ENCODE measurements at regions not wholly inside any gene's neighbourhood (a gene's known extent, or its start where the extent isn't known, plus 50 kb on each side); places are given as distances from the start of the nearest gene placed in this dataset.

GRCh38 chr2:2502201-2502549 is 171.1 kb upstream of the MYT1L start:
- H3K27me3 Mint-ChIP-seq (ENCODE audit: unreplicated experiment), result peaks cover 7% of the 10 kb centered on the region
- H3K4me1 Mint-ChIP-seq (ENCODE audit: unreplicated experiment), result no peaks in the 10 kb centered on the region
- no peak for DNase-seq (ENCODE audit: low spot score)
- TF ChIP-seq CTCF (IDR thresholded peaks at IDR 0.05; ENCODE audit: unreplicated experiment), result no peak
- no peak overlapping the region for H3K4me3 Mint-ChIP-seq (ENCODE audit: unreplicated experiment)
- H3K27ac Mint-ChIP-seq (ENCODE audit: unreplicated experiment), result no peak overlapping the region
- H3K36me3 Mint-ChIP-seq (ENCODE audit: low read depth, unreplicated experiment), result peaks cover 3% of the 10 kb centered on the region
- peaks cover 4% of the 10 kb centered on the region for H3K9me3 Mint-ChIP-seq (ENCODE audit: unreplicated experiment)

GRCh38 chr2:2501454-2502200 is 170.6 kb upstream of the MYT1L start:
- no peak for TF ChIP-seq CTCF (IDR thresholded peaks at IDR 0.05; ENCODE audit: unreplicated experiment)
- no peaks in the 10 kb centered on the region for H3K4me1 Mint-ChIP-seq (ENCODE audit: unreplicated experiment)
- DNase-seq (ENCODE audit: low spot score), result no peak
- H3K9me3 Mint-ChIP-seq (ENCODE audit: unreplicated experiment), result peaks cover 4% of the 10 kb centered on the region
- H3K36me3 Mint-ChIP-seq (ENCODE audit: low read depth, unreplicated experiment), result peaks cover 3% of the 10 kb centered on the region
- peaks cover 4% of the 10 kb centered on the region for H3K27me3 Mint-ChIP-seq (ENCODE audit: unreplicated experiment)
- no peak overlapping the region for H3K27ac Mint-ChIP-seq (ENCODE audit: unreplicated experiment)
- H3K4me3 Mint-ChIP-seq (ENCODE audit: unreplicated experiment), result no peak overlapping the region

- no peak for TF ChIP-seq CTCF (IDR thresholded peaks at IDR 0.05; ENCODE audit: unreplicated experiment)
- Mint-ChIP-seq H3K4me1 (ENCODE audit: unreplicated experiment) (no peaks in the 10 kb centered on the region), H3K27me3 (ENCODE audit: unreplicated experiment) (peaks cover 2% of the 10 kb centered on the region), H3K9me3 (ENCODE audit: unreplicated experiment) (no peaks in the 10 kb centered on the region), H3K36me3 (ENCODE audit: low read depth, unreplicated experiment) (no peaks in the 10 kb centered on the region), H3K4me3 (ENCODE audit: unreplicated experiment) (no peak overlapping the region), H3K27ac (ENCODE audit: unreplicated experiment) (no peak overlapping the region)
- no peak for DNase-seq (ENCODE audit: low spot score)
These were observed 164.5 kb upstream of the MYT1L start for GRCh38 chr2:2495606-2496005.

GRCh38 chr2:2493496-2493895 is 162.4 kb upstream of the MYT1L start:
- no peaks in the 10 kb centered on the region for H3K36me3 Mint-ChIP-seq (ENCODE audit: low read depth, unreplicated experiment)
- no peaks in the 10 kb centered on the region for H3K9me3 Mint-ChIP-seq (ENCODE audit: unreplicated experiment)
- H3K4me1 Mint-ChIP-seq (ENCODE audit: unreplicated experiment), result no peaks in the 10 kb centered on the region
- DNase-seq (ENCODE audit: low spot score), result no peak
- no peak for TF ChIP-seq CTCF (IDR thresholded peaks at IDR 0.05; ENCODE audit: unreplicated experiment)
- H3K4me3 Mint-ChIP-seq (ENCODE audit: unreplicated experiment), result no peak overlapping the region
- no peaks in the 10 kb centered on the region for H3K27me3 Mint-ChIP-seq (ENCODE audit: unreplicated experiment)
- H3K27ac Mint-ChIP-seq (ENCODE audit: unreplicated experiment), result no peak overlapping the region

DNA sequence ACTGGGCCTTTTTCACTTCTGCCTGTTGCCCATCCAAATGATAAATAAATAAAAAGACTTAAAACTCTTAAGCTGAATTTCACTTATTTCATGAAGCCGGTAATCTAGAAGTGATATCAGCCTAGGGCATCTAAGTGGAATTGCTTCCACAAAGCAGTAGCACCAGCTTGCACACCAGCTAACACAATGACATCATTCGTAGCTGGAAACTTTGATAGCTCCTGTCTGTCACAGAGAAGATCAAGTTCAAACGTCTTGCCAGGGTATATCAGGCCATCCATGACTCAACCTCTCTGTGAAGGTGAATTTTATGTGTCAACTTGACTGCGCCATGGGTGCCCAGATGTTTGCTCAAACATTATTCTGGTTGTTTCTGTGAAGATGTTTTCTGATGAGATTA is 161.7 kb upstream of the MYT1L start:
- Mint-ChIP-seq H3K36me3 (ENCODE audit: low read depth, unreplicated experiment) (no peaks in the 10 kb centered on the region), H3K4me1 (ENCODE audit: unreplicated experiment) (no peaks in the 10 kb centered on the region), H3K27me3 (ENCODE audit: unreplicated experiment) (no peaks in the 10 kb centered on the region), H3K4me3 (ENCODE audit: unreplicated experiment) (no peak overlapping the region), H3K27ac (ENCODE audit: unreplicated experiment) (no peak overlapping the region), H3K9me3 (ENCODE audit: unreplicated experiment) (no peaks in the 10 kb centered on the region)
- no peak for DNase-seq (ENCODE audit: low spot score)
- TF ChIP-seq CTCF (IDR thresholded peaks at IDR 0.05; ENCODE audit: unreplicated experiment), result no peak

Measured in endothelial cell (in vitro differentiated cells).